CD4-positive, alpha-beta memory T cell (primary cell): ENCODE measurements at regions not wholly inside any gene's neighbourhood (a gene's known extent, or its start where the extent isn't known, plus 50 kb on each side); places are given as distances from the start of the nearest gene placed in this dataset.

ENCODE experiments used
- CTCF ChIA-PET: fragments of 350-600 bp; sonication (Branson Sonifier 250); formaldehyde crosslinking; loops from one replicate; lab custom pipeline; 2021; ENCODE audit warnings: inconsistent platforms; ENCODE audit not compliant: partially characterized antibody; lab: Charles Lee
- POLR2A ChIA-PET: fragments of 350-600 bp; sonication (Branson Sonifier 250); formaldehyde crosslinking; loops from one replicate; lab custom pipeline; 2021; ENCODE audit not compliant: partially characterized antibody; lab: Charles Lee
- DNase-seq, 5 donors: peaks; one replicate each; pipeline versions ENCODE4 v3.0.0 to v3.0.0-alpha.2; 2020 to 2022; ENCODE audit warnings: mixed read lengths in 1 of 5
- H3K27ac ChIP-seq: one replicate; pipeline ENCODE4 v1.7.0; 2013; ENCODE audit warnings: low read depth, low read length
- H3K27me3 ChIP-seq: 2 replicates; pipeline ENCODE4 v1.7.0; 2013; ENCODE audit warnings: mild to moderate bottlenecking, low read length, moderate library complexity; ENCODE audit not compliant: insufficient read depth
- H3K36me3 ChIP-seq: 2 replicates; pipeline ENCODE4 v1.7.0; 2013; ENCODE audit warnings: mild to moderate bottlenecking, low read length, moderate library complexity; ENCODE audit not compliant: insufficient read depth
- H3K4me1 ChIP-seq: 2 replicates; pipeline ENCODE4 v1.7.0; 2013; ENCODE audit warnings: mild to moderate bottlenecking, low read length, moderate library complexity; ENCODE audit not compliant: insufficient read depth
- H3K4me3 ChIP-seq, 2 donors: one replicate each; pipeline ENCODE4 v1.7.0; 2013; ENCODE audit warnings: low read length in 2 of 2, mild to moderate bottlenecking in 1 of 2
- H3K9me3 ChIP-seq, 2 donors: one replicate each; pipeline ENCODE4 v1.7.0; 2013; ENCODE audit warnings: low read length in 2 of 2, control low read depth in 1 of 2; ENCODE audit not compliant: control insufficient read depth in 1 of 2
- H3K27ac Mint-ChIP-seq, 7 donors: one replicate each; pipeline ENCODE4 v1.8.0; 2020 to 2021; ENCODE audit warnings: mixed read lengths in 7 of 7, mild to moderate bottlenecking in 6 of 7, inconsistent platforms in 3 of 7, moderate library complexity in 3 of 7
- H3K27me3 Mint-ChIP-seq, 2 donors: one replicate each; pipeline ENCODE4 v1.8.0; 2020 to 2021; ENCODE audit warnings: mixed read lengths in 2 of 2
- H3K36me3 Mint-ChIP-seq, 2 donors: one replicate each; pipeline ENCODE4 v1.8.0; 2020 to 2021; ENCODE audit warnings: mixed read lengths in 2 of 2, inconsistent platforms in 1 of 2, mild to moderate bottlenecking in 1 of 2
- H3K4me1 Mint-ChIP-seq, 4 donors: one replicate each; pipeline ENCODE4 v1.8.0; 2020 to 2021; ENCODE audit warnings: mixed read lengths in 4 of 4, mild to moderate bottlenecking in 1 of 4
- H3K4me3 Mint-ChIP-seq, 8 donors: one replicate each; pipeline ENCODE4 v1.8.0; 2020 to 2021; ENCODE audit warnings: mixed read lengths in 8 of 8, mild to moderate bottlenecking in 7 of 8, moderate library complexity in 6 of 8, inconsistent platforms in 3 of 8
- H3K9me3 Mint-ChIP-seq, 8 donors: one replicate each; pipeline ENCODE4 v1.8.0; 2020 to 2021; ENCODE audit warnings: mixed read lengths in 8 of 8, mild to moderate bottlenecking in 5 of 8, inconsistent platforms in 3 of 8, moderate library complexity in 1 of 8
- intact Hi-C: fragments of 100-400 bp; cut with micrococcal nuclease; formaldehyde crosslinking; loops from one replicate; pipeline ENCODE4 v1.15.1; 2023

- H3K36me3 Mint-ChIP-seq, result no peaks in the 10 kb centered on the region
- Histone ChIP-seq H3K27ac (no peak overlapping the region), H3K36me3 (no peaks in the 10 kb centered on the region), H3K27me3 (no peaks in the 10 kb centered on the region), H3K4me3 (no peak overlapping the region), H3K4me1 (no peaks in the 10 kb centered on the region), H3K9me3 (no peaks in the 10 kb centered on the region)
- CTCF ChIA-PET, result no interaction called here
- DNase-seq, result no peak
- no peak overlapping the region for H3K4me3 Mint-ChIP-seq
- no peaks in the 10 kb centered on the region for H3K27me3 Mint-ChIP-seq
- H3K9me3 Mint-ChIP-seq, result peaks cover 7 to 32% (median 14%) of the 10 kb centered on the region in 8 donors
- H3K27ac Mint-ChIP-seq, result no peak overlapping the region
- intact Hi-C loops, result no loop called here
- POLR2A ChIA-PET, result no interaction called here
- no peaks in the 10 kb centered on the region for H3K4me1 Mint-ChIP-seq
These were observed 173.2 kb upstream of the CDH10 start for GRCh38 chr5:24817966-24818365.

GRCh38 chr5:24816206-24816605 is 171.4 kb upstream of the CDH10 start:
- Mint-ChIP-seq H3K4me3 (no peak overlapping the region), H3K27ac (no peak overlapping the region), H3K9me3 (peaks cover 2 to 27% (median 13%) of the 10 kb centered on the region in 8 donors), H3K27me3 (no peaks in the 10 kb centered on the region), H3K4me1 (no peaks in the 10 kb centered on the region), H3K36me3 (no peaks in the 10 kb centered on the region)
- Histone ChIP-seq H3K4me3 (no peak overlapping the region), H3K27me3 (no peaks in the 10 kb centered on the region), H3K4me1 (no peaks in the 10 kb centered on the region), H3K36me3 (no peaks in the 10 kb centered on the region), H3K27ac (no peak overlapping the region), H3K9me3 (no peaks in the 10 kb centered on the region)
- POLR2A ChIA-PET, result no interaction called here
- DNase-seq, result no peak
- CTCF ChIA-PET, result no interaction called here
- intact Hi-C loops, result no loop called here

GRCh38 chr5:24805230-24805629 is 160.5 kb upstream of the CDH10 start:
- POLR2A ChIA-PET, result no interaction called here
- no peak overlapping the region for H3K4me3 Mint-ChIP-seq
- Histone ChIP-seq H3K9me3 (no peaks in the 10 kb centered on the region), H3K36me3 (no peaks in the 10 kb centered on the region), H3K27me3 (no peaks in the 10 kb centered on the region), H3K4me1 (no peaks in the 10 kb centered on the region), H3K4me3 (no peak overlapping the region), H3K27ac (no peak overlapping the region)
- H3K9me3 Mint-ChIP-seq, result peaks cover 0 to 30% (median 12%) of the 10 kb centered on the region in 8 donors
- CTCF ChIA-PET, result no interaction called here
- intact Hi-C loops, result no loop called here
- no peak for DNase-seq
- no peaks in the 10 kb centered on the region for H3K36me3 Mint-ChIP-seq
- no peaks in the 10 kb centered on the region for H3K27me3 Mint-ChIP-seq
- no peaks in the 10 kb centered on the region for H3K4me1 Mint-ChIP-seq
- no peak overlapping the region for H3K27ac Mint-ChIP-seq

- H3K27me3 Mint-ChIP-seq, result no peaks in the 10 kb centered on the region
These were observed 159.5 kb upstream of the CDH10 start for GRCh38 chr5:24804221-24804681.

GRCh38 chr5:24791326-24791725 is 146.5 kb upstream of the CDH10 start:
- intact Hi-C loops, result no loop called here
- H3K4me3 Mint-ChIP-seq, result no peak overlapping the region
- Histone ChIP-seq H3K36me3 (no peaks in the 10 kb centered on the region), H3K27ac (no peak overlapping the region), H3K4me3 (no peak overlapping the region), H3K9me3 (no peaks in the 10 kb centered on the region), H3K4me1 (no peaks in the 10 kb centered on the region), H3K27me3 (no peaks in the 10 kb centered on the region)
- ChIA-PET POLR2A (no interaction called here), CTCF (no interaction called here)
- no peak overlapping the region for H3K27ac Mint-ChIP-seq
- peaks cover 2 to 16% (median 10%) of the 10 kb centered on the region in 8 donors for H3K9me3 Mint-ChIP-seq
- H3K4me1 Mint-ChIP-seq, result no peaks in the 10 kb centered on the region
- DNase-seq, result no peak
- no peaks in the 10 kb centered on the region for H3K27me3 Mint-ChIP-seq
- no peaks in the 10 kb centered on the region for H3K36me3 Mint-ChIP-seq

More at GRCh38 chr5:24804221-24804681, 159.5 kb upstream of the CDH10 start:
- no peaks in the 10 kb centered on the region for H3K9me3 ChIP-seq
- Mint-ChIP-seq H3K4me3 (no peak overlapping the region), H3K4me1 (no peaks in the 10 kb centered on the region), H3K27ac (no peak overlapping the region), H3K9me3 (peaks cover 0 to 24% (median 10%) of the 10 kb centered on the region in 8 donors), H3K36me3 (no peaks in the 10 kb centered on the region)
- H3K27me3 ChIP-seq, result no peaks in the 10 kb centered on the region
- no peak overlapping the region for H3K27ac ChIP-seq
- no peaks in the 10 kb centered on the region for H3K36me3 ChIP-seq
- no peak overlapping the region for H3K4me3 ChIP-seq
- intact Hi-C loops, result no loop called here
- ChIA-PET CTCF (no interaction called here), POLR2A (no interaction called here)
- DNase-seq, result no peak
- H3K4me1 ChIP-seq, result no peaks in the 10 kb centered on the region

GRCh38 chr5:24789611-24790351 is 145.0 kb upstream of the CDH10 start:
- H3K4me1 ChIP-seq, result no peaks in the 10 kb centered on the region
- H3K27me3 ChIP-seq, result no peaks in the 10 kb centered on the region
- intact Hi-C loops, result no loop called here
- H3K9me3 Mint-ChIP-seq, result peaks cover 2 to 13% (median 8%) of the 10 kb centered on the region in 8 donors
- no peaks in the 10 kb centered on the region for H3K4me1 Mint-ChIP-seq
- ChIA-PET POLR2A (no interaction called here), CTCF (no interaction called here)
- no peaks in the 10 kb centered on the region for H3K27me3 Mint-ChIP-seq
- H3K4me3 Mint-ChIP-seq, result no peak overlapping the region
- no peak for DNase-seq
- no peaks in the 10 kb centered on the region for H3K36me3 Mint-ChIP-seq
- no peaks in the 10 kb centered on the region for H3K9me3 ChIP-seq
- no peaks in the 10 kb centered on the region for H3K36me3 ChIP-seq
- no peak overlapping the region for H3K27ac Mint-ChIP-seq
- no peak overlapping the region for H3K4me3 ChIP-seq
- H3K27ac ChIP-seq, result no peak overlapping the region

GRCh38 chr5:24788829-24789514 is 144.2 kb upstream of the CDH10 start:
- no peak overlapping the region for H3K27ac Mint-ChIP-seq
- DNase-seq, result no peak
- no peak overlapping the region for H3K4me3 Mint-ChIP-seq
- H3K27me3 ChIP-seq, result no peaks in the 10 kb centered on the region
- no peak overlapping the region for H3K27ac ChIP-seq
- H3K4me1 ChIP-seq, result no peaks in the 10 kb centered on the region
- no peaks in the 10 kb centered on the region for H3K4me1 Mint-ChIP-seq
- no peaks in the 10 kb centered on the region for H3K36me3 ChIP-seq
- H3K27me3 Mint-ChIP-seq, result no peaks in the 10 kb centered on the region
- H3K9me3 Mint-ChIP-seq, result peaks cover 2 to 13% (median 8%) of the 10 kb centered on the region in 8 donors
- H3K4me3 ChIP-seq, result no peak overlapping the region
- H3K9me3 ChIP-seq, result no peaks in the 10 kb centered on the region
- ChIA-PET POLR2A (no interaction called here), CTCF (no interaction called here)
- no peaks in the 10 kb centered on the region for H3K36me3 Mint-ChIP-seq
- intact Hi-C loops, result no loop called here
